ACHN (cell line): ENCODE measurements at regions not wholly inside any gene's neighbourhood (a gene's known extent, or its start where the extent isn't known, plus 50 kb on each side); places are given as distances from the start of the nearest gene placed in this dataset.

ENCODE experiments used
- DNase-seq: peaks from one replicate; pipeline ENCODE4 v3.0.0-alpha.2; 2015
- in situ Hi-C: cut with HindIII; loops from 2 replicates; pipeline ENCODE4 v1.10.0; 2017; ENCODE audit warnings: low sequenced_read_pairs, low pct_ligation_motif_present, low pct_unique_long_range_greater_than_20kb

DNA sequence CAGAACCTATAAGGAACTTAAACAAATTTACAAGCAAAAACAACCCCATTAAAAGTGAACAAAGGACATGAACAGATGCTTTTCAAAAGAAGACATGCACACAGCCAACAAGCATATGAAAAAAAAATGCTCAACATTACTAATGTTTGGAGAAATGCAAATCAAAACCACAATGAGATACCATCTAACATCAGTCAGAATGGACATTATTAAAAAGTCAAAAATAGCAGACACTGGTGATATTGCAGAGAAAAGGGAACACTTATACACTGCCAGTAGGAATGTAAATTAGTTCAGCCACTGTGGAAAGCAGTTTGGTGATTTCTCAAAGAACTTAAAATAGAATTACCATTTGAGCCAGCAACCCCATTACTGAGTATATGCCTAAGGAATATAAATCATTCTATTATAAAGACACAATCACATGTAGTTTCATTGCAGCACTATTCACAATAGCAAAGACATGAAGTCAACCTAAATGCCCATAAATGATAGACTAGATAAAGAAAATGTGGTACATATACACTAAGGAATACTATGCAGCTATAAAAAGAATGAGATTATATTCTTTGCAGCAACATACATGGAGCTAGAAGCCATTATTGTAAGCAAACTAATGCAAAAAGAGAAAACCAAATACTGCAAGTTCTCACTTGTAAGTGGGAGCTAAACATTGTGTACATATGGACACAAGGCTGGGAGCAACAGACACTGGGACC is 1509.4 kb downstream of the TECRL start:
- no peak for DNase-seq
- in situ Hi-C loops = no loop called here

DNA sequence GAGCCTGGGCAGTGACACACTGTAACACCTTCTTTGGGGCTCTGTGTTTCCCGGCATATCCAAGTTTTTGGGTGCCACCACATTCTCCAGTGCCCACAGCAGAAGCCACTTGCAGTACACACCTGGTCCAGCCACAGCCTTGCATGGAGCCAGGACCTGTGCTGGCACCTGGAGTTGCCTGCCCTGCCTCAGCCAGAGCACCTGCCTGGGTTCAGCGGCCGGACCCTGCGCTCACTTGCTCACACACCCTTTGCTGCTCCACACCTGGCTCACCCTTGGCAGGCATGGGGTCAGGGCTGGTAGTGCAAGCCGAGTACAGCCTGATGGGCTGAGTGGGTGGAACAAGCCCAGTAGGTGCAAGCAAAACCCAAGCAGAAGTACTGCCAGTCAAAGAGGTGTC is 1511.1 kb downstream of the TECRL start:
- no peak for DNase-seq
- in situ Hi-C loops = no loop called here

DNA sequence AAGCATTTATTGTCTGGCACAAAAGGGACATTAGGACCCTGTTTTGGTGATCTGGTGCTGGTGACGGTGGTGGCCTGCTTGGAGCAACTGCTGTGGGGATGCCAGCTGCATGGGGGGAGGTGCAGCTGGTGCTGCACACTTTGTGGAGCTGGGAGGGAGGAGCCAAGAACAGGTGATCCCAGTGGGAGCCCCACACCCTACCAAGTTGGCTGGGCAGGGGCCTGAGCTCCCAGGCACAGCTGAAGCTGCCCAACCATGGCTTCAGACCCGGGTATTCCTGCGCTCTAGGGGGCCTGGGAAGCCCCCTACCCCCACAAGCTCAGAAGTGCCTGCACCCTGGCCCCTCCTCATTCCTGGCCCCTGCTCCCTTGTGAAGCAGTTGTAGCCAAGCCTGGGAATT is 1512.5 kb downstream of the TECRL start:
- in situ Hi-C loops = no loop called here

DNA sequence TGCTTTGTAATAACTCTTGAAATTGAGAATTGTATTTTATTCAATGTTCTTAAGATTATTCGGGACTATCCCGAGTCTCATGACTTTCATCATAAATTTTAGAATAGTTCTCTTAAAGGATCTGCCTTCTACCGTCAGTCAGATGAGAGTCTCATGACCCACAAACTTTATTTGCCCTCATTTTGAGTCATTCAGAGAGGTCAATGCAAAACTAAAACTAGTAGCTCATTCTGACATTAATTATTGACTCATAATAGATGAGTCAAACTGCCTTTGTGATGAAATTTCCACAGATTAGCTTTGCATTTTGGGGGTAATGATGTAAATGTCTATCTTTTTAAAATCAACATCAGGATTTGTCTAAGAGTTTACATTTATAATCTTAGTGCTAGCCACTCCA is 1527.3 kb downstream of the TECRL start:
- no peak for DNase-seq
- in situ Hi-C loops = no loop called here

More for the DNA sequence above, 1512.5 kb downstream of the TECRL start:
- no peak for DNase-seq

GRCh38 chr4:62881210-62881609 is 1528.0 kb downstream of the TECRL start:
- in situ Hi-C loops = no loop called here
- no peak for DNase-seq

GRCh38 chr4:62872856-62873255 is 1536.4 kb downstream of the TECRL start:
- in situ Hi-C loops = no loop called here

DNA sequence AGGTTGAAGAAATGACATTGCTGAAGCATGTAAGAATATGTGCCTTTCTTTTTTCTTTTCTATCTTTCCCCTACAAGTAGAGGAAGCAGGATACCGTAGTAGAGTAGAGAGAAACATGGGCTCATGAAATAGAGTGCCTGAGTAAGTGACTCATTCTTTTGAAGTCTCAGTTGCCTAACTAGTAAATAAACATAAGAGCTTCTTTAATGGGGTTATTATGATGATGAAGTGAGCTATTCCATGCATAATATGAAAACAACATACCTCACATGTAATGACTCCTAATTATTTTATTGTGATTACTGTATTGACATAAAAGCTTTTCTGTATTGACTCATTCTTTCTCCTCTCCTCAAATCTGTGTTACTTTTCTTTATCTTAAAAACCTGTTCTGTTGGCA is 1538.2 kb downstream of the TECRL start:
- no peak for DNase-seq
- in situ Hi-C loops = no loop called here

More at GRCh38 chr4:62872856-62873255, 1536.4 kb downstream of the TECRL start:
- DNase-seq = no peak

DNA sequence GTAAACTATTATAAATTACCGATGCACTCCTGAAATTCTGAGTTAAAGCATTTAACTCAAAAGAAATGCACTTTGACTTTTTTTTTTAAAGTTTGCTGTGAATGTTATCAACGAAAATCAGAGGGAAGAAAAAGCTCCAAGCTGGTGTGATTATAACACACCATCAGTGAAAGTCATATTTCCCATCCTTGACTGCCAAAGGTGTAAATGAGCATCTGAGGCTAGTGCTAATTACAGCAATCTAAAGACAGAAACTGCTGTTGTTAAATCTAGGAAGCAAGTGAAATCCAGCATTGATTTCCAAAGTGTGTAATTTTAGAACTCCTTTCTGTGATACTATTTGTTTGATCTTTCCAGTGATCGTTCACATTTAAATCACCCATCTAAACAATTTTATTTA is 1538.8 kb downstream of the TECRL start:
- in situ Hi-C loops = no loop called here

DNA sequence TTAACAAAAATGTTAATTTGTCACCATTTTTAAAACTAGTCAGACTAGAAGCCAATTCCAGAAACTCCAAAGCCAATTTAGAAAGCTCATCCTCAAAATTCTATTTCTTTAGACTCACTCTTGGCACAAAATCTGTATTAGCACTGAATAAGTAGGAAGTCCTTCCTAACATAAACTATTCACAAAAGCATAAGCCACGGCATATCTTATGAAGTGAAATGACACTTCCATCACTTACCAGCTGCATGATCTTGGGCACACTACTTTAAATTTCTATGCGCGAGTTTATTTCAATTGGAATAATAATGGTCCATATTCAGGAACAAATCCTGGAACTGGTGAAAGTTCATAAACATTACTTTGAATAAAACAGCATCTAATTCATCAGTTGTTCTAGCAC is 1544.0 kb downstream of the TECRL start:
- no peak for DNase-seq
- in situ Hi-C loops = no loop called here

More for the DNA sequence above, 1538.8 kb downstream of the TECRL start:
- DNase-seq = no peak

GRCh38 chr4:62849696-62850095 is 1559.6 kb downstream of the TECRL start:
- in situ Hi-C loops = no loop called here
- DNase-seq = no peak

DNA sequence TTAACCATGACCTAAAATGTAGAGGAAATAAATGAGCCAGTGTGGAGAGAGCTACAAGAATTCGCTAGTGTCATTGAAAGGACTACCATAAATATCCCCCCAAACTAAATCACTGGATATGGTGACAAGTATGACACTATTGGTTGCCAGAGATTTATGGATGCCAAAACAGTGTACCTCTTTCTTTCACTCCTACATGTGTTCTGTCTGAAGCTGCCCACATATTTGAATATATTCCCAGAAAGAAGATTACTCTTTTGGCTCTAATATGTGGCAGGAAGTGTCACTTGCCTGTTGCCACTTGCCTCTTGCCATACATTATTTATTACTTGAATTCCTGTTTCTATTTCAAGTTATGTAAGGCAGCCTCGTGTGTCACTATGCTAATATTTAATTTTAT is 1573.6 kb downstream of the TECRL start:
- no peak for DNase-seq
- in situ Hi-C loops = no loop called here

- DNase-seq = no peak
- in situ Hi-C loops = no loop called here
These were observed 1586.9 kb downstream of the TECRL start for GRCh38 chr4:62822306-62822705.

GRCh38 chr4:62816566-62816965 is 1592.7 kb downstream of the TECRL start:
- in situ Hi-C loops = no loop called here

DNA sequence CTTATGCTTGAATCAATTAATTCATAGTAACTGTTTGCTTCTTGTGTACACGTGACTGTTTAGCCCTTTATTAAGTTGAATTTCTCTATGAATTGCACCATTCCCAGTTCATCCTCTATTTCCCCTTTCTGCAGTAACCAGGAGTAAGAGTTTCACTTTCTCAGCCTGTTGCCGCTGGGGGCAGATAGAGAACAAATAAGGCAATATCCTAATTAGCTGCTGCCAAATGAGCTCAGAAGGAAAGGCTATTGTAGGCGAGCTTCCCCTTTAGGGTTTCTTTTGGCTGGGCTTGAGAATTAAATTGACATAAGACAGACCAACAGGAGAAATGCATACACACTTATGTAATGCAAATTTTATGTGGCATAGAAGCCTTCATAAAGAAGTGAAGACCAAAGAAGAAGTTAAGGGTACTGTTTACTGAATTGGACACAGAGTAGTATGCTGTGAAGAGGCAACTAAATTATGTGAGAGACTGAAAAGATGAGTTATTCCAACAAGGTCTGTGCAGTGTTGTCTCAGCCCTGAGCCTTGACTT is 1594.7 kb downstream of the TECRL start:
- in situ Hi-C loops = no loop called here
- DNase-seq = no peak

More at GRCh38 chr4:62816566-62816965, 1592.7 kb downstream of the TECRL start:
- no peak for DNase-seq

DNA sequence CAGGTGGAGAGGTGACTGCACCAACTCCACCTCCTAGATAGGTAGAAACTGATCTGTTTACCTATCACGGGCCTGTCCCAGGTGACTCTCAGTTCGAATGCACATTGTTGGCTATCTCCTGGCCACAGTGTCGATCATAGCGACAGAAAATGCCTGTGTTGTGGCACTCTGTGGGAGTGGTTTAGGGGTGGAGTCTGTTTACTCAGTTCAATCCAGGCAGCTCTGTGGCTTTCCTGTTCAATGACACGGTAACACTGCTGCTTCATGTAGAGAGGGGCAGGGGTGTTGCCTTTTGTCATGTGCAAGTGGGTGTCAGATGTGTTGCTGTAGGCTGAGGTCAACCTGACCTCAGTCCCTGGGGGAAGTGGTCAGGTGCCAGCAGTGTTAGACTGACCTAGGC is 1602.4 kb downstream of the TECRL start:
- no peak for DNase-seq
- in situ Hi-C loops = no loop called here

- DNase-seq = no peak
- in situ Hi-C loops = no loop called here
These were observed 1603.9 kb downstream of the ADGRL3 start for GRCh38 chr4:62804075-62804474.

DNA sequence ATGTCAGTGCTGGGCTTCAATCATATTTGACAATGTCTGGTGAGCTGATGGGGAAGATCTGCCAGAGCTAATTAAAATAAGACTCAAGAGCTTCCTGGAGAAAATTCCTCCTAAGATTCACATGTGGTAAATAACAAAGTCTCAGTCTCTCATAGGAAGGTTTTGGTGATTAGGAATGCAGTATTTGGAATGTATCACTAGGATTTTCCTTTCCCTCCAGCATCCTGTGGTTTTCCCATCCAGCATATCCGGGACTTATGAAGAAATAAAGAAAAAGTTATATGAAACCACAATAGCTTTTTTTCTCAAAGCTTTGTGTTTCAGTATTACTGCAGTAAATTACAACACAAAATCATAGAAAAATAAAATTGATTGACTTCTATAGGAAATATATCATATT is 1597.1 kb downstream of the ADGRL3 start:
- no peak for DNase-seq
- in situ Hi-C loops = no loop called here

GRCh38 chr4:62791386-62791785 is 1591.3 kb downstream of the ADGRL3 start:
- DNase-seq = no peak
- in situ Hi-C loops = no loop called here

DNA sequence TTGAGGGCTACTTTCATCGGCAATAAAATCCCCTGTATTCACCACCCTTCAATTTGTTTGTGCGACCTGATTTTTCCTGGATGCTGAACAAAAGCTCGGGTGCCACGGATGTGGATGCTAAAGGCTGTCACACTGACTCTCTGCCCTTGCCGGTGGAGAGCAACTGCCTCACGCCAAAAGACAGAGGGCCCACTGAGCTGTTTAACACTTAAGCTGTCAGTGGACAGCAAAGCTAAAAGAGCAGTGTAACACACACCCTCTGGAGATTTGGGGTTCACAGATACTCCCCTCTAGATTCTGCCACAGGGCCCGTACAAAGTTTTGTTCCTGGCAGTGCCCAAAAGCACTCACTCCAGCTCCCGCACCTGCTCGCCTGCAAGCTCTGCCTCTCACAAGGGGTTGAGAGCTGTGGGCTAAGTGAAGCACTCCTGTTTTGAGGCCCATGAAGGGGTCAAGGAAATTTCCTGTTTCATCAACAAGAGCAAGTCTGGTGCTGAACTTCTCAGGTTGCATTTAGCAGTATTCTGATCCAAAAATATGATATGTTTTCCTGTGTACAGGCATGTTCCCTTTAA is 1571.9 kb downstream of the ADGRL3 start:
- in situ Hi-C loops = no loop called here
- no peak for DNase-seq

DNA sequence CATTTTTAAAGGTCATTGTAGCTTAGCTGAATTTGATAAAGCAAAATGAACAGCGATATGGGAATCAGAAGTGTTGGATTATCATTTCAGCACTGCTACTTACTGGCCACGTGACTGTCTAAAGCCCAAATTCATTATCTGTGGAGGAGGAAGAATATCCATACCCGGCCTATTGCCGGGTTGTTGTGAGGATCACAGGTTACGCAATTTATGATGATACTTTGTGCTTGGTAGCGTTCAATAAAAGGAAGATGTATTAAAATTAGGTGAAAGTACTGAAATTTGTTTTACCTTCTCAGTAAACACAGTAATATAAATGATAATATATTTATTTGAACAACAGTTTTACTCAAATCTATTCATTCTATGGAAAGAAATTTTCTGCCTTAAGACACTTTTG is 1540.2 kb downstream of the ADGRL3 start:
- in situ Hi-C loops = no loop called here
- DNase-seq = no peak
